ENCODE measurements at regions not wholly inside any gene's neighbourhood (a gene's known extent, or its start where the extent isn't known, plus 50 kb on each side); places are given as distances from the start of the nearest gene placed in this dataset.

DNA sequence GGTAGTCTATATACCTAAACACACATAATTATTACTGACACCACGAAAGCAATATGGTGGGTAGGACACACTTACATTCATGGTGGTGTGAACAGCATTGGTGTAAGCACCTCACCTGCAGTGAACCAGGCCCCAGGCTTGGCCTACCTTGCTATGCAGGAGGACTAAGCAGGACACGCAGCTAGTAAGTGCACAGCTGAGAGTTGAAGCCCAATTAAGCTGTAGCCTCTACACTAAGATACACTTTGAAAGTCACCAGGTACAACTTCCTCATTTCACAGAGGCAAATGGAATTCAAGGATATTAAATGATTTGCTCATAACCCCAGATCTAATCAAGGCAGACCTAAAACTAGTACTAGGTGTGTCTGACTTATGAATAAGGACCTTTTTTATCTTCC lies 145.8 kb upstream of the PAPPA start:
- no peak for DNase-seq

DNA sequence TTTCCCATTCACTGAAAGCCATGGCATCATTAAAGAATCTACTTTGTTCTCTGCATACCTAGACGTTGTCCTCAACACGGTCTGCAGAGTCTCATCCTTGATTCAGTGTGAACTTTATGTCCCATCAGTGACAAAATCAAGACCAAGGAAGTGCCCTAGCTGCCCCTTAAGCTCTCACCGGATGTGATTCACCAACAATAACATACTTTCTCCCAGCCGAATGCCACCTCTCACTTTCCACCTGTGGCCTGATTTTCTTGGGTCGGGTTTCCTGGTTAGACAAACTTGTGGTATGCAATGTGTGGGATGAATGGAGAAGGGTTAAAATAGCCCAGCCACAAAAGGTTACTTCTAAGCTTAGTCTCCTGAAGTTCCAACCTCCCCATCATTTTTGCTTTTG lies 145.3 kb upstream of the PAPPA start:
- DNase-seq: peak; percentile 20

DNA sequence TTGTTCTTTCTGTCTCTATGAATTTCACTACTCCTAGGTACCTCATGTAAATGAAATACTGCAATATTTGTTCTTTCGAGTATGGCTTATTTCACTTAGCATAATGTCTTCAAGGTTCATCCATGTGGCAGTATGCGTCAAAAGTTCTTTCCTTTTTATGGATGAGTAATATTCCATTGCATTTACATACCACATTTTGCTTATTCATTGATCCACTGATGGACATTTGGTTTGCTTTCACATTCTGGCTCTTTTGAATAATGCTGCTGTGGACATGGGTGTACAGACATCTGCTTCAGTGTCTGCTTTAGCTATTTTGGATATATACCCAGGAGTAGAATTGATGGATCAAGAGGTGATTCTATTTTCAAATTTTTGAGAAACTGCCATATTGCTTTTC lies 144.2 kb upstream of the PAPPA start:
- DNase-seq: no peak

DNA sequence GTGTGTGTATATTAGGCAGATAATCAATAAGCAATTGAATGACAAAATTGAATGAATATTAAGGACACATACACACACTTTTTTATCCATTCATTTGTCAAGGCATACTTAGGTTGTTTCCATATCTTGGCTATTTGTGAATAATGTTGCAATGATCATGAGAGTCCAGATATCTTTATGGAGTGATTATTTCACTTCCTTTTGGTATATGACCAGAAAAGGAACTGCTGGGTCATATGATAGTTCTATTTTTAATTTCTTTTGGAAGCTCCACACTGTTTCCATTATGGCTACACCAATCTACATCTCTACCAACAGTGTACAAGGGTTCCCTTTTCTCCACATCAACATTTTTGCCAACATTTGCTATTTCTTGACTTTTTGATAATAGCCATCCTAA lies 137.7 kb upstream of the PAPPA start:
- no peak for DNase-seq

DNA sequence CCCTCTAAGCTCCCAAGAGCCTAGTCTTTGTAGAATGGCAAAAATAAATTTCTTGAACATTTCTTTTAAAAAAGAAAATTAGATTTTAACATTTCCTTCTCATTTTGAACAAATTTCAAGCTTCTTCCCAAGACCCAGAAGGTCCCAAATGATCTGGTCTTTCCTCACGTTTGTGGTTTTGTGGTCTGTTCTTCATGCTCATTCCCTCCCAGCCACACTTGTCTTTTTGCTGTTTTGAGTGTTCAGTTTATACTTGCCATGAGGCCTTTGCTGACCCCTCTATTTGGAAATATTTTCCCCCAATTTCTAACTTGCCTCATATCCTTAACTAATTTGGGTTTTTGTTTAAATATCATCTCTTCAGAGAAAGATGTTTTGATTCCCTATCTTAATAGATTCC lies 133.4 kb upstream of the PAPPA start:
- no peak for DNase-seq

DNA sequence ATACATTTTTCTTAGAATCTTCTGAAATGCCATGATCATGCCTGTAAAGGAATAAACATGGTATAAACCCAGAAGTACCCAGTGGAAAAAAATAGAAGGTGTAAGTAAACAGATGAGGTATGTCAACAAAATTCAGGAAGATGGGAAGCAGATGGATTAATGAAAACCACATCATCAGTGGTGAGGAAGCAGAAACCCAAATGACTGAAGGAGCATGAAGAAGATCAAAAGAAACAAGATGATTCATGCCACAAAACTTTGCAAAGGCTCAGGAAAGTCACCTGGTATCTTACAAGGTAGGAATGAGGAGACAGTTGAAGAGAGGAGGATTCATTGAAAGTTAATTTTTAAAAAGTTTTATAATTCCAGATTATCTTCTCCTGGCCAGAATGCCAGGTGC lies 132.8 kb upstream of the PAPPA start:
- DNase-seq: peak; percentile 53

DNA sequence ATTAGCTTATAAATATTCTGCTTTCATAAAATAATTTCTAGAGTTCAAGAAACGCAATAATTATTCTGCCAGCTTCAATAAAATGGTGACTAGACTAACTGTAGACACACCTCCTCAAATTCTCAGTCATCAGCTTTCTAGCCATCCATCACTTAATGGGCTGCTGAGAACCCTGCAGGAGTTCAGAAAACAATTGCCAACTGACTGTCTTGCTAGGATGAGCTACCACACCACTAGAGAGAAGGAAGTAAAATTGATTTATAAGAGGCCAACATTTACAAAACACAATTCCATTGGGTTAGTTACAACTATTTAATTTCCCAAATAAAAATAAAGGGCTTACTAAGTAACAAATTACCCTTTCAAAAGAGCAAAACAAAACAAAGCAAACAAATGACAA lies 126.5 kb upstream of the PAPPA start:
- DNase-seq: peak; percentile 11

DNA sequence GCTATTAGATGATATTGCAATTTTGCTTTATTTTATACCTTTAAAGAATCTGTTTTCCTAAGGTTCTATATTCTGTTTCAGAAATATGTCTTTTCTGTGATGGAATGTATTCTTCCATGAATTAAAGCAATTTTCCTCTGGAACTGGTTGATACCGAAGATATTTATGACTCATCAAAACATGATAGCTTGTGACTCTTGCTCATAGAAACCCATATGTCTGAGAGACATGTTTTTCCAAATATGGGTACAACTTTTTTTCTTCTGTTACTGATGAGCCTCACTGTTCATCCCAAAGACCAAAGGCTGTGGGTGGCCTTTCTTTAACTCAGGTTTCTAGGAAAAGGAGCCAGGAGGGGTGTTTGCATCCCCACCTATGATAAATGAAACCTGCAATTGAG lies 126.1 kb upstream of the PAPPA start:
- DNase-seq: peak; percentile 9

DNA sequence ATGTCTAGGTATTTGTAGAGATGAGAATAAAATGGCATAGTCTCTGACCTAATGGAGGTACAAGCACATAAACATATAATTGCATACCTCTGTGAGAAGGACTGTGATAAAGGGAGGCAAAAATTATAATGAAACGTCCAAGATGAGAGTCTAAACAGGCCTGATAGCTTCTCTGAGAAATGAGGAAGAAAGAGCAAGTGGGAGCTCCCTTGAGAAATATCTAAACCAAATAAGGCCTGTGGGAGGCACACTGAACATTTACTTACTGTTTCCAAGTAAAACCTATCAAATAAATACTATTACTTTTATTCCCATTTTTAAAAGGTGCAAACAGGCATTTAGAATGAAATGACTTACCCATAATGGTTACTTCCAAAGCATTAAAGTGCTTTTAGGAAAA lies 125.6 kb upstream of the PAPPA start:
- DNase-seq: no peak

DNA sequence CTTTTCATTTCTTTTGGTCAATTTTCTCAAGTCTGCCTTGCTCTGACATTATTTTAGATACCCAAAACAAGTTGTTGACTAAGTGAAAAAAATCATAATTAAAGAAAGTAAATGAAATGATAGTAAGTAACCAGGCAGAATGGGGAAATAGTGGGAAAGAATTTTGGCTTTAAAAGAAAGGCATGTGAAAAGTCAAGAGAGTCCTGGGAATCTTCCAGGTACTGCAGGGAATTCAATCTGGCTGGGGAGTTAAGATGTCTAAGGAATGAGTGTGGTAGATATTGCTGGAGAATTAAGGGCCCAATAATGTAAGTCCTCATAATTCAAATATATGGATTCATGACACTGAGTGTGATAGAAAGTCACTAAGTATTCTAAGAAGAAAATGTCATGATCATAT lies 123.1 kb upstream of the PAPPA start:
- no peak for DNase-seq

DNA sequence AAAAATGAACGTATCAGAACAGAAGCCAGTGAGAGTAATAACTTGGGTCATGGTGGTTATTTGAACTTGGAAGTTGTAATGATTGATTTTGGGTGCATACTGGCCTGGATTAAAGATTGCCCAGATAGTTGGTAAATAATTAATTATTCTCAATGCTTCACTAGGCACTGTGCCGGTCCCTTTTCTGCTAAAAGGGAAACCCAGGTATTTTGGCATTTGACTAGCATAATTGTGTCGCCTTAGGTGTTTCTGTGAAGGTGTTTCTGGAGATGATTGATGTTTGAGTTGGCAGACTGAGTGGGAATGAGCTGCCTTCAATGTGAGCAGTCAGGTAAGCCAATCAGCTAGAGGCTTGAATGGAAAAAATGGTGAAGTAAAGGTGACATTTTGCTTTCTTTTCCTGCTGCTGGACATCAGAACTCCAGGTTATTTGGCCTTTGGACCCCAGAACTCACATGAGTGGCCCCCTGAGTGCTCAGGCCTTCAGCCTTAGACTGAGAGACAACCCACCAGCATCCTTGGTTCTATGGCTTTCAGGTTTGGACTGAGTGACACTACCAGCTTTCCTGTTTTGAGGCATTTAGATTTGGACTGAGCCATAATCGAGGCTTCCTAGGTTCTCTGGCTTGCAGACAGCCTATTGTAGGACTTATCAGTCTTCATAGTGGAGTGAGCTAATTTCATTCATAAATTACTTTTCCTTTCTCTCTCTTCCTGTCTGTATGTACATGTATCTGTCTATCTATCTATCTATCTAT lies 120.7 kb upstream of the PAPPA start:
- no peak for DNase-seq

DNA sequence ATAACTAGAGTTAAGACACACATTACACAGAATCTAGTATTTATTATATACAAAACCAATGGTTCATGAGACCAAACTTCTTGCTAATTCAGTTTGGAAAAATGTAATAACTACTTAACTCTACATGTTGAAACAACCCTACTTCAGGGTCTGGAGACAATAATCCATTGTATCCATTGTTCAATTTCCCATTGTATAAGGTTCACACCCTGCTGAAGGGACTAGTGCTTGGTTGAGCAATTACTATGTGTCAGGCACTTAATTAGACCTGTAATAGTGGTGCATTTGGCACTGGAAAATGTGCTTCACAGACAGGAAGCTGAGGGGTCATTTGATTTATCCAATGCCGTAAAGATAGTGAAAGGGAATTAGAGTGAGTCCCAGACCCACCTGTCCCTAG lies 114.3 kb upstream of the PAPPA start:
- no peak for DNase-seq

DNA sequence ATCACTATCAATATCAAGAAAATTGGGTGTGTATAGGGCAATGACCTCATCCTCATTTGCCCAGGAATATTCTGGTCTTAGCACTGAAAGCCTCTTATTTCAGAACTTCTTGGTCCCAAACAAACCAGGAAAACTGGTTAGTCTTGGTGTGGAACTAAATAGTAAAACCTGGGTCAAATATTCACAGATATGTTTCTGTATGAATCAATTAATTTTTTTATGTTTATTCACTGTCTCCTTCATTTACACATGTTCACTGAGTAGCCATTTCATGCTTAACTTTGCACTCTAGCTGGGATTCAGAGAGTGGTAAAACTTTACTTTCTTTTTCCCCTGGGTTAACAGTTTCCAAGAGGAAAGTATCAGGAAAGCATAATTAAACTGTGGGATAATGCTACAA lies 113.7 kb upstream of the PAPPA start:
- DNase-seq: no peak

DNA sequence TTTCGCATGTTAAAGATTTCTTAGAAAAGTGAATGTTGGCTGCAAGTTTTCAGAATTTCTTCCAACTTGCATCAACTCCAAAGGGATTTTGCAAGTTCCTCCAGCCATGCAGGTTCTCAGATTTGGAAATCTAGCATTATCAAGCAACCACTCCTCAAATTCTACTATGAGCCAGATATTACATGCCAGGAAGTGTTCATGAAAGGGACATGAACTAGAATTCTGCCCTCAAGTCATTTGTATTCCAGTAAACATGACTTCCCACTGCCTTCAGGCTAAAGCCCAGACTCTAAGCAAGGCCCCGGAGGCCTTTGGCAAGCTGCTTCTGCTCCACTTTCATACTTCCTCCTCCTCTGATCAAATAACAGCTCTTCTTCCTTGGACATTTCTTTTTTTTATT lies 111.3 kb upstream of the PAPPA start:
- DNase-seq: no peak

DNA sequence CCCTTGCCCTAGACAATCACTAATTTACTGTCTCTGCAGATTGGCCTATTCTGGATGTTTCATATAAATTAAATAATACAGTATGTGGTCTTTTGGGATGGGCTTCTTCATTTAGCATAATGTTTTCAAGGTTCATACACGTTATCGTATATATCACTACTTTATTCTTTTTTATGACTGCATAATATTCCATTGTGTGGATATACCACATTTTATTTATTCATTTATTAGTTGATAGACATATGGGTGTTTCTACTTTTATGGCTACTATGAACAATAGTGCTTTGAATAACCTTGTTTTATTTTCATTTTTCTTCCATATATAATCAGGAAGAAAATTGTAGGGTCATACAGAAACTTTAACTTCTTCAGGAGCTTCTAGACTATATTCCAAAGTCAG lies 108.5 kb upstream of the PAPPA start:
- DNase-seq: no peak

DNA sequence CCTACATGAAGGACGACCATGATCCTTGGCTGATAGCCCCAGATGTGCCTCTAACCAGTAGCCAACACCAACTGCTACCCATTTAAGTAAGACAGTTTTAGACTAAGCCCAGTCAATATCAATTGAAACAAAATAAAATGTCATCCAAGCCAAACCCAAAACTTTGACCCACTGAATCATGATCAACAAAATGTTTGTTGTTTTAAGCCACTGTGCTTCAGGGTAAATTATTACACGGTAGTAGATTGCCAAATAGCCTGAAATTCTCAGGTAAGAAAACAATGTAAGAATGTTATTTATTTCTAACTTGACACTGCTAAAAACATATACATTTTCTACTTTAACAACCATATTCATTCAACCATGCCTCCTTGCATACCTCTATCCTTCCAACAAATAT lies 105.5 kb upstream of the PAPPA start:
- DNase-seq: no peak

DNA sequence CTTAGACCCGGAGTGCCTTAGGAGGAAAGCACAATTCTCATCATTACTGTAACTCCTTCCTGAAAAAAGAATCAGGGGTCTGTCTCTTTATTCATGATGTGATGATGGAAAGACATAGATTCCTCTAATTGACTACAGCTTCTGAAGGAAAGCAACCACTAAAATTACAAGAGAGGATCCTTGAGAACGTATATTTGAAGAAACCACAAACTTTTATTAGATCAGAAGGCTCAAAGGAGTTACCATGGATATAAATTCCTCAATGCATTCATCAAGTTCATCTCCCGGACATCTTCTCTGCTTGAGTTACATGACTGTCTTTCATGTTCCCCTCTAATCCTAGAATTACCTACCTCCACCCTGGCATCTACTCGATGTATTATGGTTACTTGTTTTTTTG lies 104.1 kb upstream of the PAPPA start:
- no peak for DNase-seq

DNA sequence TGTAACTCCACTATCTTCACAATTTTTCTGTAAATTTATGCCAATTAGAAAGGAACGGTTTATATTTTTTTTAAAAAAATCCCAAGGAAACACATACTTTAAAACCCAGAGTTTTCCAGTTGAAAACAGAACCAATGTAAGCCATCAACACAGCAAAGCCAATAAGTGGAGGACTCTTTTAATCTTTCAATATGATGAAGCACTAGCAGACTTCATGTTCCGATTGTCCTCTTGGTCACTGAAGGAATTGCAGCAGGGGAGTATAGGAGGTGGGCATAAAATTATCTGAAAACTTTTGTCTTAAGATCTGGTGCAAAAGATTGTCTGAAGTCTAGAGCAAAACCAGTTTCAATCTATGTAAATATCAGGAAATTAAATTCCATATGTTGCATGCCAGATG lies 102.1 kb upstream of the PAPPA start:
- no peak for DNase-seq

DNA sequence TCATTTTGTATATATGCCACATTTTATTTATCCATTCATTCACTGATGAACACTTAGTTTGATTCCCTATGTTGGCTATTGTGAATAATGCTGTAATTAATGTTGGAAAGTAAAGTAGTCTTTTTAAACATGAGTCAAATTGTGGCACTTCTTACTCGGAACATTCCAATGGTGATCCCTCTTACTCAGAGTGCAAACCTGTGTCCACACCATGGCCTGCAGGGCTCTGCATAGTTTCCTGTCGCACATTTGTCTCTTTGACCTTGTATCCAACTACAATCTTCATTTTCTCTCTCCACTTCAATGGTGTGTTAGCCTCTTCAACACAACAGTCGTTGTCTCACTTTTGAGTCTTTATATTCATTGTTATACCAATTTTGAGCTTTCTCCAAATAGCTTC lies 98.1 kb upstream of the PAPPA start:
- no peak for DNase-seq

DNA sequence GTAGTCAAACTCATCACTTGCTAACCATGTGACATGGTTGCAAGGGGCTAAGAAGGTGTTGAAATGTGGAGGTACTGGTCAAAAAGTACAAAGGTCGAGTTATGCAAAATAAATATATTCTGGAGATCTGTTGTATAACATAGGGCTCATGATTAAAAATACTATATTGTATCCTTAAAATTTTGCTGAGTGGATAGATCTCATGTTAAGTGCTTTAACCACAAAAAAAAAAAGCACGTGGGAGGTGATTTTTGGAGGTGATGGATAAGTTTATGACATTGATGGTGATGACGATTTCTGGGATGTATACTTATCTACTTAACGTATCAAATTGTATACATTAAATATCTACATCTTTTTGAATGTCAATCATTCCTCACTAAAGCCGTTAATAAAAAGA lies 96.2 kb upstream of the PAPPA start:
- no peak for DNase-seq

DNA sequence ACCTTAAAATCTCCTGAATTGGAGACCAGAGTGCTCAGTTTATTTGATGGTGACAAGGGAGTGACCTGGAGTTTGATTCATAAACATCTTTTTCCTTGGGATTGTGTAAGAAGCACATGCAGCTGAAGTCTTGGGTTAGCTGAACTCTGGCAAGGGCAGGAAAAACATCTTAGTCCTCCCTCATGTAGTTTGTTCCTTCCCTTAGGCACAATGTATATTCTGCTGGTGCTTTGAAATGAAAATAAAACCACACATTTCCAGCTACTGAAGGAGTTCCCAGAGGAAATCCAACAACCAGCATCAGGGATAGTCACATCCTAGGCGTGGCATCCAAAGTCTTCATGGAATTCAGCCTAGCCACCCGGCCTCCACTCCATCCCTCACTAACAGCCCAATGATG lies 95.2 kb upstream of the PAPPA start:
- DNase-seq: no peak

DNA sequence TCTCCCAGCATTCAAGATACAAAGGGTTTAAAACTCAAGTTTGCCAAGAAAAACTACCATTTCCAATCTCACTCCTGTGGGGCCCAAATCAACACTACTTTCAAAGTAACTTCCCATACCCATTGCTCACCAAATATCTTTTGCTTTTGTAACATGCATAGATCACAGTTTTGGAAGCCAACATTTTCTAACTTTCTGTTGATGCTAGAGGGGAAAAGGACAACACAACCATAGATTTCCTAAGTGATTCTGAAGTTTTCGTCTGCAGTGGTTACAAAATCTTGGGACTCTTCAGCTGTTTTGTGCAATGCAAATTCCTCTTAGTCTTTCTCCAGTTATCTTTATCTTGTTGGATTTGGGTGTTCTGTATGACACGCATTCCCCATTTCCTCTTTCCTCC lies 94.1 kb upstream of the PAPPA start:
- DNase-seq: no peak

DNA sequence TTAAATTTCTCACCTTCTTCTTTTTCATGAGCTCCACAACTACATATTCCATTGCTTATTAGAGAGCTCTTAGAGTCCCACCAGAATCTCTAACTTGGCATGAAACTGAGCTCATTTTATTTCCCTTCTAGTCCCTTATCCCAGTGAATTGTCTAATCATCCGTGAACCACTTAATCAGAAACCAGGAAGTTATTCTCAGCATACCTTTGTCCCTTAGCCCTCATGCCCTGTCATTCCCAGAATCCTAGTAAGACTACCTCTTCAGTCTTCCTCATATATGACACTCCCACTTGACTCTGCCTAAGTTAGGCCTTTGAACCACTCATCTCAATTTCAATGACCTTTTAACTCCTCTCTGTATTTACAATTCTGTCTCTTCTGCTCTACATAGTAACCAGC lies 93.0 kb upstream of the PAPPA start:
- peak; percentile 57 for DNase-seq

DNA sequence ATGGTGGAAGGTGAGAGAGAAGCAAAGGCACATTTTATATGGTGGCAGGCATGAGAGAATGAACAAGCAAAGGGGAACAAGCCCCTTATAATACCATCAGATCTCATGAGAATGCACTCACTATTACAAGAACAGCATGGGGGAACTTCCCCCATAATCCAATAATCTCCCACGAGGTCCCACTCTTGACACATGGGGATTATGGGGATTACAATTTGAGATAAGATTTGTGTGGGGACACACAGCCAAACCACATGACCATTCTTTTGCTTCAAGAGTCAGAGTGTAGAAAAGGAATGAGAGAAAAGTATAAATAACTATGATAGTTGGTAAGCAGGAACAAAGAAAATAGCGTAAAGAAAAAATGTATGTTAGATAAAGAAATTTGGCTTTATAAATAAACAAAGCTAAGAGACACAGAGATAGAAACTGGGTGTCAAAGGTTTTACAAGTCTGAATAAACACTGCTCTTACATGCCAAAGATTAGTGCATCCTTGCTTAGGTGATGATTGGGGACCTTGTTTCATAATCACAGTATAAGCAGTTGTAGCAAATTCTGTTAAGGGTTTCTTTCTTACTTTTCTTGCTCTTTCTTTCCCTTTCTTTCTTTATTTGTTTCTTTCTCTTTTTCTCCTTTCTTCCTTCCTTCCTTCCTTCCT lies 91.9 kb upstream of the PAPPA start:
- no peak for DNase-seq

DNA sequence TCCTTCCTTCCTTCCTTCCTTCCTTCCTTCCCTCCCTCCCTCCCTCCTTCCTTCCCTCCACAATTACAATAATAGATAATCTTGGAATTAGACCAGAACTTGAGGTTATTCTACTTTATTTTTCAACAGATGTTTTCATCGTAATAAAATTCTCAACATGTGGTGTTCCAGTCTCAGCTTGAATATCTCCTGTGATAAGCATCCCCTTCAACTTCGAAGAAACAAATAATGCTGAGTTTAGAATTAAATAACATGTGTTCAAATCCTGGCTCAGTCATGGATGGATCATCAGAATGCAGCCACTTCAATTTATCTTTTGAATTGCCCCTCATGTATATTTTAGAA lies 91.4 kb upstream of the PAPPA start:
- DNase-seq: no peak
